CD1c-positive myeloid dendritic cell (primary cell): ENCODE measurements at regions not wholly inside any gene's neighbourhood (a gene's known extent, or its start where the extent isn't known, plus 50 kb on each side); places are given as distances from the start of the nearest gene placed in this dataset.

Experiments used
- DNase-seq: peaks from one replicate; pipeline ENCODE4 v3.0.0-alpha.2; 2016; ENCODE audit errors: extremely low spot score

DNA sequence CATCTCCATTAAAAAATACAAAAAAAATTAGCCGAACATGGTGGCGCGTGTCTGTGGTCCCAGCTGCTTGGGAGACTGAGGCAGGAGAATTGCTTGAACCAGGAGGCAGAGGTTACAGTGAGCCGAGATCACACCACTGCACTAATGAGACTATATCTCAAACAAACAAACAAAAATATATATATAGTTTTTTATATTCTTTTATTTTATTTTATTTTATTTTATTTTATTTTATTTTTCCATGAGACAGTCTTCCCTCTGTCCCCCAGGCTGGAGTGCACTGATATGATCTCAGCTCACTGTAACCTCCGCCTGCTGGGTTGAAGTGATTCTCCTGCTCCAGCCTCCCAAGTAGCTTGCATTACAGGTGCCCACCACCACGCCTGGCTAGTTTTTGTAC is 79.5 kb downstream of the IRF2BPL start:
- DNase-seq = no peak

DNA sequence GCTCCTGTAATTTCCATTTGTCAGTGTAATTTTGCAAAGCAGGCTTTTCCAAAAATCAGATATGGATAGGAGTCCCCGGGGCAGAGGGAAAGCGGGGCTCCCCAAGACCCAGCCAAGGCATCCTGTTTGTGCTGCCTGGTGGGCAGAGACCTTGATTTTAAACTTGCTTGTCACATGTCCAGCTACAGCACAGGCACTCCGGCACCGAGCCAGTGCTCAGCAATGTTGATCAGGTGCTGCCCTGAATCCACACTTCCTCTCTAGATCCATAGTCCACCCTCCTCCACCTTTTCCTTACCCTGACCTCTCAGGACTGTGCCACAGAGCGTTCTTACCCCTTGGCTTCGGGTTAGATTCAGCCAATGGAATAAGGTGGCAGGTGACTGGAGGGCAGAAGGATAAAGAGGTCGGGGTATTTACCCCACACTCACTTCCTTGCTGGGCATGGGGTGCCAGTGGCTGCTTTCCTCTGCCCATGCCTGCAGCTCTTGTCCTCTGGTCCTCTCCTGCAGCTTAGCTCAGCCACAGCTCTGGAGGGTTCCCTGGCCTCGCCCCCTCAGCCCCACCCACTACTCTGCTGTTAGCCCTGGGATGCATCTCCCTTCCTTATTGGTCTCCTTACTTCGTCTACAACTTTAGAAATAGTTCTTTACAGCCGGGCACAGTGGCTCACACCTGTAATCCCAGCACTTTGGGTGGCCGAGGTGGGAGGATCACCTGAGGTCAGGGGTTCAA is 80.1 kb downstream of the IRF2BPL start:
- no peak for DNase-seq

DNA sequence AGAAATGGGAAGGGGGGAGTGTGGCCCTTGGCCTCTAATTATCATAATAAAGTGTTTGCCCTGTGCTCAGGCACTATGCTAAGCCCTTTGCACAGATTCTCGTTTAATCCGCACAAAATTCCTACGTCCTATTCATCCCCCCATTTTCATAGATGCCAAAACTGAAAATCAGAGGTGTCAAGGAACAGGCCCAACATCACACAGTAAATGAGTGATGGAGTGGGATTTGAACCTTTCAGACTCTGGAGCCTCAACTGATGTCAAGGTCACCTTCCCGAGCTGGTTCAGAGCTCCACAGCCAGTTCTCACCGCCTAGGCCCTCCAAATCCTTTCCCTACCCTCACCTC is 80.7 kb downstream of the IRF2BPL start:
- DNase-seq = no peak

DNA sequence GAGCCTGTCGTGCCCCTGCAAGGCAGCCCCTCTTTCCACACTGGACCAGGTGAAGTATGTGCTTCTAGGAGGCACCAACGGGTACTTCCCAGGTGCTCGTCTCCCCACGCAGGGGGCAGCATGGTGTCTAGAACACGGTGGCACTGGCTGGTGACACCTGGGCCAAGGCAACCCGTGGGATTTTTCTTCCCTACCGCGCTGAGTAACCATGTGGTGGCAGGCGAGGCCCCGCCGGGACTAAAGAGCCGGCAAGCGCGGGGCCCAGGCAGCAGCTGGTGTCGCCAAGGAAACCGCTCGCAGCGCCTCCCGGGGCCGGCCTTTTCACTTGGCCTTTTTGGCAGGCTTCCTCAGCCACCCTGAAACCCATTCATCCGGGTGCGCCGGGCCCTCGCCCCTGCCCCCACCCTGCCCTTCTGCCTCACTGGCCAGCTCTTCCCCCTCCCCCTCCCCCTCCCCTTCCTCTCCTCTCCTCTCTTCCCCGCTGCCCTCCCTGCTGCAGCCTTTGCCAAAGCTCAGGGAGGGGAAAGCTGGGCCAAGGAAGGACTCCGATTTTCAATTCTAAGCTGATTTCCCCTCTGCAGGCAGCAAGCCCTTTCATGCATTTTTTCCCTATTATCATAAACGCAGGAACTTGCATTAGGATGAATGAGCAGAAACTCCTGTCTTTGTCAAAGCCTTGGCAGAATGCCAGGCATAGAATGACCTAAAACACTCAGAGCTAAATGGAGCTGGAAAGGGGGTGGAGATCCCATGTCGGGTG is 81.2 kb downstream of the IRF2BPL start:
- peak; percentile 79 for DNase-seq

DNA sequence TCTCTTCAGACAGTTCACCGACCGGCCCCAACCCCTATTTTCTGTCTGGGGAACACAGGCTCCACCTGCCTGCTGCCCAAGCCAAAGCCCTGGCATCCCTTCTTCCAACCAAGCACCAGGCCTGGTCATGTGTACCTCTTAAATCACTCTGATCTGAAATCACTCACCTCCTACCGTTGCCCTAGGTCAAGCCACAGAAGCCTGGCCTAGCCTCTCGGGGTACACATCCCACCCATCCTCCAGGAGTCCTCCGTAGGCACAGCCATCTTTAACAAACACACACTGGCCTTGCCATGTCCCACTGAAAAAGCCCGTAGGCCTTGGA is 81.8 kb downstream of the IRF2BPL start:
- no peak for DNase-seq

DNA sequence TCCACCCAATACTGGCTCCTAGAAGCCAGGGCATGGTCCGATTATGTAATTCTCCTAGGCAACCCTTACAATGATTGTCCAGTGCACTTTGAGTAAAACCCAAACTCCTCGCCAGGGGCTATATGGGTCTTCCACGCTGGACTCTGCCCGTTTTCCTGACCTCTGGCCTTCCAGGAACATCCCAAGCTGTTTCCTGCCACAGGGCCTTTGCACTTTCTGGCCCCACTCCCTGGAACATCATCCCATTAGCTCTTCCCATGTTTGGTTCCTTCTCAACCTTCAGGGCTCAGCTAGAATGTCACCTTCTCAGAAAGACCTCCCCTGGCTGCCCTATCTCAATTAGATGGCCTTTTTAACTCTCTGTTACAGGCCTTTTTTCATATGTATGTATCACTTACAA is 85.4 kb downstream of the IRF2BPL start:
- no peak for DNase-seq

DNA sequence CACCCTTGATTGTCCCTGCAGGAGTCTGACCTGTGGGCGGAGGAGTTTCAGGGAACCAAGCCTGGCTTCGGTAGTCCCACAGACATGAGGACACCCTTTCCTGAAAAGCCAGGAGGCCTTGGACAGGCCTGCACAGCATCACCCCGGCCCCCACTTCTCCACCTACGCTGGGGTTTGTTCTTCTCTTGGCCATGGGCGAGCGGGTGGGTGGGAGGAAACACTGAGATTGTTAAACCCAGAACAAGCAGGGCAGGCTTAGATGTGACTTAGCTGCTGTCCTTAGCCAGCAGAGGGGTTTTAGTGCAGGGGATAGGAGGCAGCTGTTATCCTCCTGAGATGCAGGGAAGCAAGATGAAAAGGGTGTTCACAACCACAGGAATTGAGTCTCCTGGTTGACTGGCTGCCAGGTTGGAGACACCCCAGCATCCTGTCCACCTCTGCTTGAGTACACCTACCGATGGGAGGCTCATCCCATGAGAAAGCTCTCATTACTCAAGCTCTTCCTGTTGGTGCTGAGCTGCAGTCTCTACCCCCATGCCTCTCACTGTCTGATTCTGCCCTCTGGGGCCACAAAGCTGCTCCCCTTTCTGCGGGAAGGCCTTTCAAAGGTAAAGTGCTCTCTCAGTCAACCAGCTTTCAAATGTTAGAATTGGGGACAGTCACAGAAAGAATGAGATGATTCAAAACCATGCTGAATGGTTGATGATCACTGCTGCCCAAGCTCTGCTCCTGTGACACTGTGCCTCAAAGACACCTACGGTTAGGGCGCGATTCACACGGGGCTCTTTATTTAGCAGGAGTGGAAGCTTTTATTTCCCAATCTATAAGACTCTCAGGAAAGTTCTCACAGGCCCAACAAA is 86.3 kb downstream of the IRF2BPL start:
- peak; percentile 42 for DNase-seq

DNA sequence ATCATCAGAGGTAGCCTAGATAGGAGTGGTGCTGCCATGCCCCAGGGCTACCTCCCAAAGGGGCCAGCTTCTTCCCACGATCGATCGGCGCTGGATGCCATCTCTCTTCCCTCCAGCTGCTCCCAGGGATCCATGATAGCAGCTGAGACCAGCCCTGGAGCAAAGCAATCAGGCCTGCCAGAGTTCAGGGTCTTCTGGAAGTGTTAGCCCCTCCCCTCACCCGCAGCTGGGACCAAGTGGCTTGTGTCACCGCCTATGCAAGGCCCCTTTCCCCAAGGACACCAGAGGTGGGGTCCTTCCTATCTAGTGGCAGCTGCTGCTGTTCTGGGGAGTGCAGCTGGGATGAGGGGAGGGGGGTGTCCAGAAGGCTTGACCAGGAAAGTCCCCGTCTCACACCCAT is 87.0 kb downstream of the IRF2BPL start:
- DNase-seq = no peak

DNA sequence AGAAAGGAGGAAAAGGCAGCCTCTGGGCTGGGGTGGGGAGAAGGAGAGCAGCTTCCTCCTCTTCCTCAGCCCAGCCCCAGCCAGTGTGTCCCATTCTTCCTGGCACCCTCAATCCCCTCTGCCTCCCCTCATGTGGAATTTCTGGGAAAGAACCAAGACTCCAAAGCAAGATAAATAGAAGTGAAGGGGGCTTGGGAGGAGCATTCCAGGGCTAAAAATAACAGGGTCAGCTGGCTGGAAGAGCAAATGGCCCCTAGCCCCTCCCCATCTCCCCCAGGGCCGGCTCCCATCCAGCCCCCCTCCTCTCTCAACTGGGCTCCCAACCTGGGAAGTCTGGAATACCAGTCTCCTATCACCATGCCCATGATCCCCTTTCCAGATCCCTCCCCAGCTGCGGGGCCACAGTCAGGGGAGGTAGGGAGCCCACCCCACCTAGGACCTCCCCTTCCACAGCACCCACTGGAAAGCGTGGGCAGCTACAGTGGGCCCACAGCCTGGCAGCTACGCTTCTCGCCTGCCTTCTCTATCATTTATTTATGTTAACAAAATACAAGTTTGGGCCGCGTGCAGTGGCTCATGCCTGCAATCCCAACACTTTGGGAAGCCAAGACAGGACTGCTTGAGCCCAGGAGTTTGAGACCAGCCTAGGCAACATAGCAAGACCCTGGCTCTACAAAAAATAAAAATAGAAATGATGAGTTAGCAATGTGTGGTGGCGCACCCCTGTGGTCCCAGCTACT is 88.3 kb downstream of the IRF2BPL start:
- DNase-seq = no peak

DNA sequence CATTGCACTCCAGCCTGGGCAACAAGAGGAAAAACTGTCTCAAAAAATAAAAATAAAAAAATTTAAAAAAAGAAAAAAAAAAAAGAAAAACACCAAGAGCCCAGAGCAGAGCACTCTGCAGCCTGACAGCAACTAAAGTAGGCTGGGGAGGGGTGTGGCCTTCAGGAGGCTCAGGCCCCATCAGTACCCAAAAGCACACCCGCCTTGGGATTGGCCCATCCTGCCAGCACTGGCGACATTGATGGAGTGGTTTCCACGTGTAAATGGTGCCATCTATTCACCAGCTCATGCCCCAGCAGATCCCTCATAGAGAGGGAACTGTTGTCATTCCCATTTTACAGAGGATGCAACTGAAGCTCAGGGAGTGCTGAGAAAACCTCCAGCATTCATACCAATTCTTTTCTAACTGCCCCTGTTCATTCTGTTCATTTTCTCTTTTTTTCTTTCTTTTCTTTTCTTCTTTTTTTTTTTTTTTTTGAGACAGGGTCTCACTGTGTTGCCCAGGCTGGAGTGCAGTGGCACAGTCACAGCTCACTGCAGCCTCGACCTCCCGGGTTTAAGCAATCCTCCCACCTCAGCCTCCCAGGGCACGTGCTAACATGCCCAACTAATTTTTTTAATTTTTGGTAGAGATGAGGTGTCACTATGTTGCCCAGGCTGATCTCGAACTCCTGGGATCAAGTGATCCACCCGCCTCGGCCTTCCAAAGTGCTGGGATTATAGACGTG is 89.3 kb downstream of the IRF2BPL start:
- DNase-seq = no peak

DNA sequence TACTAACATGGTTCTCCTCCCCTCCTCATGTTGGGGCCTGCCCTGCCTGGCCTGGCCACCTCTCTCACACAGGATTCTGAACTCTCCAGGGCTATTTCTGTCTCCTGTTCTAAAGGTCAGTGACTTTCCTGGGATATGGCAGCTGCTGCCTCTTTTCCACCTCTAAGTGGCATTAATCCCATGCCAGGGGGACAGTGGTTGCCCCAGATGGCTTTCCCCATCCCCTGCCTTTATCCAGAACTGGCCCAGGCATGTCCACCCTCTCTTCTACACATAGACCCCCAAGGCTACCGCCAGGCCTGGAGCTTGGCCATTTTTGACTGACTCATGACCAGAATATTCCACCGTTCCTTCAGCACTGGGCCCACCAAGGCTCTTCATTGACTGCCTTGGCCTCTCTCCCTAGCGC is 90.4 kb downstream of the IRF2BPL start:
- DNase-seq = no peak

DNA sequence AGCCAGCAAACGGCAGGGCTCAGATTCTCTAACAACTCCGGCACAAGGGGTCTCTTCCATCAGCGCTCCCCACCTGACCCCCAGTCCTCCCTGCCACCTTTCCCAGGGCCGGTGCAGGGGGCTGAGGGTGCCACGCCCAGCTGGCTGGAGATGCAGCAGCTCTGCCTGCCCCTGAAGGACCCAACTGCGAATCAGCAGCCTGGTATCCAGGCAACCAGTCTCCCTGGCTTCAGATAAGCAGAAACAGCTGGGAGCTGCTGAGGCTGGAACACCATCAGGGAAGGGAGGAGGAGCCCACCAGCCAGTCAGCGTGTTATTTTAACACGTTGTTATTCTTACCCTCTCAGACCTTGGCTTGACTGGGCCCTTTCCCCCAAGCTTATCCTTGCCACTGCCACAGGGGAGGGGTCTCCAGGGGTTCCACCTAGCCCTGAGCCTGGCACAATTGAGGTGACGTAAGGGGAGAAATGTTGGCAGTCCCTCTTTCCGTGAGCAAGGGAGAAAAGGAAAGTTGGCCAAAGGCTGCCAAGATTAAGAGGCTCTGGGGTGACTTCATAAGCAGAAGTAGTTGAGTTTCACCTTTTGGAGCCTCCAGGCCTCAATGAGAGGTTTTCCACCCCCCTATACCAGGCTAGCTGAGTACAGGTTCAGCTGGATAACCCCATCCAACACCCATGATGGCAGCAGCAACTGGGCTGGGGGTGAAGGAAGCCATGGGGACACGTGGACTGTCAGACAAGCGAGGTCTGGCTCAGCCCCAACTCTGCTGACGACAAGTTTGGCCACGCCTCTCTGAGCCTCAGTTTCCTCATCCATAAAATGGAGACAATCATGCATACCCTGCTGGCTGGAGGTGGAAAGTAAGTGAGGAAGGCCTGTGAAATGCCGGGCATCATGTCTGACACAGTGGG is 91.1 kb downstream of the IRF2BPL start:
- no peak for DNase-seq

DNA sequence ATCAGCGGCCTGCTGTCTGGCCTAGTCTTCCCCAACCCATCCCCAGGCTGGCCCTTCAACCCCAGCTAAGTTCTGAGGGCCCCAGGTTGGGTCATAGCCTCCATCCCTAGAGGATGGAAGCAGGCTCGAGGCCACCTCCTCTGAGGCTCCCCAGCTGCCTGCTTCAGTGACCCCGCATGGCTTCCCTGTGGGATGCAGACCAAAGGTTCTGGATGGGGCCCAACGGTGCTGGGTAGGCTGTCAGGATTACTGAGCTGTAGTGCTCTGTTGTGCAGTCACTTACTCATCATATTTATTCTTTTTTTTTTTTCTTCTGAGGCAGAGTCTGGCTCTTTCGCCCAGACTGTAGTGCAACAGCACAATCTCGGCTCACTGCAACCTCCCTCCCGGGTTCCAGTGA is 92.0 kb downstream of the IRF2BPL start:
- DNase-seq = no peak

DNA sequence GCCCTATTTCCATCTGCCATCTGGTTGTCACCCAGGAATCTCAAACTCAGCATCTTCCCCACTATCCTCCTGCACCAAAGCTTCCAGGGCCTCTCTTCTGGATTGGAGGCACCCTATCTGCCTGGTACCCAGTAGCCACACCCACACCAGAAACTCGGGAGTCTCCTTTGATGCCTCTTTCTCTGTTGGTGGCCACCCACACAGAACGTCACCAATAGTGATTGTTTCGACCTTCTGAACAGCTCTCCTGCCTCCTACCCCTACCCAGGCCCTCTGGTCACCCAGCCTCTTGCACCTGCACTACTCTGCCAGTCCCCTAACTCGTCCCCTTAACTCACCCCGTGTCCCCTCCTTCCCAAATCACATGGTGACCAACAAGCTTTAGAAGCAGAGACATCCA is 95.0 kb downstream of the IRF2BPL start:
- no peak for DNase-seq

DNA sequence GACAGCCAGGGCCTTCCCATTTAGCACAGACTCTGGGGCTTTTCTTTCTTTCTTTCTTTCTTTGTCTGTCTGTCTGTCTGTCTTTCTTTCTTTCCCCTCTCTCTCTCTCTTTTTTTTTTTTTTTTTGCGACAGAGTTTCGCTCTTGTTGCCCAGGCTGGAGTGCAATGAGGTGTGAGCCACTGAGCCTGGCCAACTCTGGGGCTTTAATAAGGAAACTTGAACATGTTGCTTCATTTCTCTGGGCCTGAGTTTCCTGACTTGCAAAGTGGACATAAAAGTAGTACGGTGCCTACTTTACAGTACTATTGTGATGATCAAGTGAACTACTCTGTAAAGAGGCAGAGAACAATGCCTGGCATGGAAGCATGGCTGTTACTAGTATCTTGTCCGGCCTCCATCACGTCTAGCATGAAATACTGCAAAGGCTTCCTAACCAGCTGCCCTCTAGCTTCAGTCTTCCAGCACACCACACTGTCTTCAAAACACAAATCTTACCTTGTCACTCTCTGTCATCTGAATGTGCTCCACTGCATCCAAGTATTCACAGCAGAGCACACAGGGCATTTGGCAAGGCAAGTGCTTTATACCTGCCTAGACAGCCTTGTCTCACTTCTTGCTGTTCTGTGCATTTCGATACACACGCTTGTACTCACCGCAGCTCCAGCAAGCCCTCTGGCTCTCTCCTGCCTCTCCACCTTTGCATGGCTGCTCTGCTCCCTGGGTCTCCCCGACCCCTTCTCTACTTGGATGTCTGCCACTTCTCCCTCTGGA is 96.7 kb downstream of the IRF2BPL start:
- DNase-seq = no peak

DNA sequence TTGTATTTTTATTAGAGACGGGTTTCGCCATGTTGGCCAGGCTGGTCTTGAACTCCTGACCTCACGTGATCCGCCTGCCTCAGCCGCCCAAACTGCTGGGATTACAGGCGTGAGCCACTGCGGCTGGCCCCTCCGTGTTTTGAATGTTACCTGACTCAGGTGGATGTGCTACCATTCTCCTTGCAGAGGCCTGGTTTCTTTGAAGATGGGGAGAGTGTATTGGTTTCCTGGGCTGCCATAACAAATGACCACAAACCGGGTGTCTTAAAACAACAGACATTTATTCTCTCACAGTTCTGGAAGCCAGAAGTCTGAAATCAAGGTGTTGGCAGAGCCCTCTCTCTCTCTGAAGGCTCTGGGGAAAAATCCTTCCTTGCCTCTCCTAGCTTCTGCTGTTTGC is 98.0 kb downstream of the IRF2BPL start:
- no peak for DNase-seq

DNA sequence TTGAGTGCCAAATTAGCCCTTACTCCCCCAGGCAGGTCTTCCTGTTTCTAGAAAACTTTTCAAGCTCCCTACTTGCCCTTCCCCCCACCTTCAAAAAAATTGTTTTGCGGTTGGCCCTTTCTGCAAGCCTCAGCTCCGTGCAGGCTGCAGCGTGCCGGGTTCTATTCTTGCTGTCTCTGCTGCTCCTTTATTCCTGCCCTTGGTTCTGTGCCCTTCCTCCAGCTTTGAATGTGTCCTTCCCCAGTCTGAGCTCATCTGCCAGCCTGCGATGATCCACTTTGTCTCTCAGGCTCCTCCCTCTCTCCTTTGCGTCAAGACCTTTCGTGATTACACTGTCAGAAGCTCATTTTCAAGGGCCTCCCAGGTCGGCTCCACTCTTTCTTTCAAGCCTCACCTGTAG is 98.6 kb downstream of the IRF2BPL start:
- peak; percentile 66 for DNase-seq

DNA sequence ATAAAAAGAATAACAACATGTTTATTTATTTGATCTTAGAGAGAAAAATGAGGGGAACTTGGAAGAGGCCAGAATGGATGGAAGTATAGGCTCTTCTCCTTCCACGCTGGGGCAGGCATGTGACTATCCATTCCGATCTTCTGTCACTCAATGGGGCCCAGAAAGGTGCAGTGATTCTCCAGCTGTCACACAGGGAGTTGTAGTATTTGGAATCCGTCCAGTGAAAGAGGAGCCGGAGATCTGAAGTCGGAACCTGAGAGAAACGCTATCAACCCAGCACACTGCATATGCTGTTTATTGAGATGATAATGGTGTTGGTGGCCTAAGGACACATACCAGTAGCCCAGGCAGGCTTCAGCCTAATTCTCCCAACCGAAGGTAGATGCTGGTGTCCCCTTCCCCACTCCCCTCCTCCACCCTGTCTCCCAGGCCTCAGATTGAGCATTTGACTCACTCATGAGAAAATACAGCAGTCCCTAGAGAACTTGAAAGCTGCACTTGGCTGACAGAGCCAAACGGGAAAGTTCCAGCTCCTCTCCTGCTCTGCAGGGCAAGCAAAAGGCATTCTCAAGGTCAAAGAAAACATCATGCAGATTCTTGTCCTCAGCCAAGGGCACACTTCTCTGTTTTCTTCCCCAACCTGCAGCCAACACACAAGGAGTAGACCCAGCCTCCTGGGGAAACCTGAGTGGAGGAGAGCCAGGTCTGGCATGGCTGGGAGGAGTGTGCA is 100.4 kb downstream of the IRF2BPL start:
- no peak for DNase-seq
